NOMO-1 (cell line): ENCODE measurements at regions not wholly inside any gene's neighbourhood (a gene's known extent, or its start where the extent isn't known, plus 50 kb on each side); places are given as distances from the start of the nearest gene placed in this dataset.
"Not testable (repeated sequence)": the region's sequence is repeated elsewhere in the genome, so short reads cannot be mapped to it uniquely, and the experiment has no call there.

ENCODE experiments used
- DNase-seq, 2 experiments: peaks; one replicate each; lab custom pipeline; 2025; ENCODE audit not compliant: unreplicated experiment in 2 of 2; lab: John Stamatoyannopoulos, UW

DNA sequence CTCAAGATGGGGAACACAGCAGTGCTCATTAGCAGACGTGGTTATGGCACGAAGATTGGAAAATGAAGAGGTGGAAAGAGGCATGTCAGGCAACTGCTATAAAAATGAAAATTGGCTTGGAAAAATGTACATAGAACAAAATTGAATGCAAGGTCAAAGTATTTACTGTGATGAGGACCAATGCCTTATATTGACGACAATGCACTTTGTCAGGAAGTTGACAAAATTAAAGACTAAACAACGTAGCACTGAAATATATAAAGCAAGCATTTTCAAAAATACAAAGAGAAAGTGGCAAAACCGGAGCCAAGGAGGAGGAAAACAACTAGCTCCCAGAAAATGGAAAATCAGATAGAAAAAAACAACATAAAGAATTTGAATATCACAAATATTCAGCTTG lies 113.7 kb upstream of the SGCG start:
- no peak for DNase-seq

DNA sequence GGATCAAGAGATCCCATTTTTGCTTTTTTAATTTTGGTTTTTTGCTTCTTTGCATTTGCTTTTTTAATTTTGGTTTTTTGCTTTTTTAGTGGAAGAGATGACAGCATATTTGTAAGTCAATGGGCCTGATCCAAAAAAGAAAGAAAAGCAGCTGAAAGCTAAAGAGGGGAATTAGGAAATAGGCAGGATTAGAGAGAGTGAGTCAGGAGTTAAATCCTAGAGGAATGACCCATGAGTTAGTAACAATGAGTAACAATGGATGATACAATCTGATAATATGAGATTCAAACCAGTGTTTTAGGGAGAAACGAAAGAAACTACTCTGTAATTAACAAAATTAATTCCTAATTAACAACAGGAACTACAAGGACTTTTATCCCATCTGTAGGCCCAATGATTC lies 111.2 kb upstream of the SGCG start:
- DNase-seq, result no peak

DNA sequence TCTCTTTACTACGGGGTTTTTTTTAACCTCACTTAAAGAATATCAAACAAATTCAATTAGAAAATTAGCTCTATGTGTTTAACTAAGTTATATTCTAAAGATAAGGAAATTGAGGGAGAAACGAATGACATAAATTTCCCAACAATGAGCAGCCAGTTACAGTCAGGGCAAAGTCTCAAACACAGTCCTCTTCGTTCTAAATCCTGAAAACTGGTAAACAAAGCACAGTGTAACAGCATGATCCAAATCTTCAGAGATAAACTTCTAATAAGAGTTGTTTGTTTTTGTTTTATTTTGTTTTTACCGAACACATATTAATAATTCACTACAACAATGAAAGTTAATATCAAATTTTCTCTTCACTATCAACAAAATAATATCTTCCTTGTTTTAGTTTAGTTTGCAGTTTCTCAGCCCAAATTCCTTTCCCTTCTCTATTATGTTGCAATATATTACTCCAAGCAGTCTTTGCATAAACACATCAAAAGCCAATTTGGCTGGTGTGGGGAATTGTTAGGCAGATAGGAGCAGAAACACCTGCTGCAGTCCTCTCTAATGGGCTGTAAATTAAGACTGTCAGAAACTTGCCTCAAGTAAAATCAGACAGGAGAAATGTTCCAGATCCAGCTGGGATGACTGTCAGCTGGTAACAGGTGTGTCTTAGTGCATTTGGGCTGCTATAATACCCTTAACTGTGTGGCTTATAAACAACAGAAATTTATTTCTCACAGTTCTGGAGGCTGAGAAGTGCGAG lies 106.5 kb upstream of the SGCG start:
- no peak for DNase-seq

DNA sequence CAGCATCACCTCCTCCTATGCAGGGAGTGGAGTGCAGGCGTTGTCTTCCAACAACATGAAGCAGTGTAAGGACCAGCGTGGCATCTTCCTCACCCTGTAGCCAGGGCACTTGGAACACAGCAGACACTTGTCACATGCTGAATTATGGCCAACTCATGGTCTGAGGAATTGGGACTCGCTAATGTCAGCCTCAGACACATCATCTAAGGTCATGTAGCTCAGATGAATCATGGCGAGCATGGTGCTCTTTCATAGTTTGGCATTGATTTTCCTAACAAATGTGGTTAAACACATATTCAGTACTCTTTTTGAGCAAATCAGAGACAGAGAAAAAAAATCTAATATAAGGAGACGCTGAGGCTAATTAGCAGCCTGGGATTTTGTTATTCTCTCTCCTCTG lies 99.6 kb upstream of the SGCG start:
- DNase-seq, result no peak

DNA sequence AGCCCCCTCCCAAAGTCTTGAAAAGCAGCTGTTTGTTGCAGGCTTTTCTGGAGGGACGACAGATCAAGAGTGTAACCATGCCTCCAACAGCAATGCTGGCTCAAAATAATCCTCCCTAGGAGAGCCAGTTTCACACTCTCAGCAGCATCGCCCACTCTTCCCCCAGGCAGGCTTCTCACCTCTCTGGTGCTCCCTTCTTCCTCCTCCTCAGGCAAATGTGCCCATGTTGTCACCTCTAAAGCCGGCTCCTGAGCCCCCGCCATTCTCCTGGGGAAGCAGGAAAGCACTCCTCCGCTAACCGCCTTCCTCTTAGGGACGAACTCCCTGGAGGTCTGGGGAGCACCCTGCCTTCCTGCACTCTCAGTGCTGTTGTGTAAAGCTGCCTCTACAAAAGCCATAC lies 98.9 kb upstream of the SGCG start:
- DNase-seq, result no peak

DNA sequence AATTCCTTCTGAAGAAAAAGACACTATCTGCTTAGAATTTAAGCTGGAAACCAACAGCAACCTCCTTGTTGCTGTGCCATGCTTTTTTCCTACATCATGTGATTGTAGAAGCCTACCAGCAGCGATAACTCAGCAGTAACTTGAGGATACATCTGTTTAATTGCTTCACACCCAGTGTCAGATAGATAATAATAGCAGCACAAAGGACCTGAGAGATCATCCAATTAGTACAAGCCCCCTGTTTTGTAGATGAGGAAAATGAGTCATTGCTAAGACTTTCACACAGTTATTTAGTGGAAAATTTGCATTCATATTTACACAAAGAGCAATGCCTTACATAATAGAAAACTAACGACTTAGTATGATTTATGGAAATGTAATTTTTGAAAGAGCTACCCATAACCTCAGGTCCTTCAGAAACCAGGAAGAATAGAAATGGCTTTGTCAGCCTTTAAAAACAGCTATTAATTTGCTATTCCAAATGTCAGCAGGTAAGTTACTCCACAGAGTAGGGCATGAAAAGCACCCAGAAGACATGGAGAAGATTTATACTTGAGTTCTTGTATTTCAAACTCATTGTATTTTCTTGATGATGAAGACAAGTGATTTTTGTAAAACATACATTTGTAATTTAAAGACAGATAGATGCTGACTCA lies 93.7 kb upstream of the SGCG start:
- no peak for DNase-seq

DNA sequence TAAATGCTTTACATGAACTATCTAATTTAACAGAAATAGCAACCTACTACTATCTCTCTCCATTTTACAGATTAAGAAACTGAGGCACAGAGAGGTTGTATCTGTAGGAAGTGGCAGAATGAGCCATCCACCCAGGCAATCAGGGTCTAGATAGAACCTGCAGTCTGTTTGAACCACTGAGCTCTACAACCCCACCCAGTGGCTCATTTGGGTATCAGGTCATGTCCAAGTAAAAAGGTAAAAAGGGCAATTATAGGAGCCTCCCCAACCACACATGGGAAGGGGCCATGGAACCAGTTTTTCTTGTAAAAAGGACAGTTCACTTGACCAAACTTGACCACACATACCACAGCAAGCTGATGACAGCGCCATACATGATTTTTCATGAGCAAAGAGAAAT lies 92.9 kb upstream of the SGCG start:
- DNase-seq, result no peak

DNA sequence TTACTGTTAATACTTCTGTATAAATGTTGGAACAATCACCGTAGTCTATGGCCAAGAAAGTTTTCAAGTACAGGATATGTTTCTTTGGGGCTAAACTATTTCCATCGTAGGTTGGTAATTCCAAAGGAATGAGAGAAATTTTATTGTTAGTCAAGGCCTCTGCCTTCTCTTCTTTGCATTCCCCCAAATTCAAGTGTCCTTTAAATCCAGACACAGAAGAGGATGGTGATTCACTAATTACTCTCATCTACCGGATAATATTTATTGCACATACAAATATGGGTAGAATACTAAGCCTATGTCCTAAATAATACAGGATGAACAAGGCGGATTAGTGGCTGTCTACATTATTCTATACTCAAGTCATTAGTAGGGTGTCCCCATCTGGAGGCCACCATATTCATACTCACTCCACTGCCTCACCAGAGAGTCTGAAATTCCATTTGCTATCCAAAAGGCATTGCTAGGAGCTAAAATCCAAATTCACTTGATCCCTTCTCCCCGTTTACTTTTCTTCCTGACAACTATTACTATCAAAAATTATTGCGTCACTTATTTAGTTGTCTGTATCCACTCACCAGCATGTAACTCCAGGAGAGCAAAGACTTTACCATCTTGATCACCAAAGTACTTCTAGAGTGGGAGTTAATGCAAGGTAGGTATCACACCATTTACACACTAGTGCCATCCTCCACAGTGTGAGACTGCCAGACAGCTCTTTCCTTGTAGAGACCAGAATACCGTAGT lies 82.4 kb upstream of the SGCG start:
- DNase-seq, result no peak

DNA sequence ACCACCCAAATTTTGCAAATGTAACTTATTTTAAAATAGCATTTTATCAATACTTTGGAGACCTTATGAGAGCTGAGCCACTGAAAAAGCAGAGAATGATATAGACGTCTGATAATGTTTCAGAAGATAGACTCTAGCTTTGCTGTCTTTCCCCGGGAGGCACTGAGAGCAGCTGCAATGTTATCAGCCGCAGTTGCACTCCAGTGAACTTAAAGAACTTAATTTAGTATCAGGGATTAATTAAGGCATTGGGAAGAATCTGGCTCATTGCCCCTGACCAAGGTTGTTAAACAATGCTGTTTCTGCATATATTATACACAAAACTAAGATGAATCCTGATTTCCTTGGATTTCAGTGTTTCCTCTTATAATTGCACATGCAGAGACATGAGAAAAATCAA lies 75.7 kb upstream of the SGCG start:
- DNase-seq, result no peak

DNA sequence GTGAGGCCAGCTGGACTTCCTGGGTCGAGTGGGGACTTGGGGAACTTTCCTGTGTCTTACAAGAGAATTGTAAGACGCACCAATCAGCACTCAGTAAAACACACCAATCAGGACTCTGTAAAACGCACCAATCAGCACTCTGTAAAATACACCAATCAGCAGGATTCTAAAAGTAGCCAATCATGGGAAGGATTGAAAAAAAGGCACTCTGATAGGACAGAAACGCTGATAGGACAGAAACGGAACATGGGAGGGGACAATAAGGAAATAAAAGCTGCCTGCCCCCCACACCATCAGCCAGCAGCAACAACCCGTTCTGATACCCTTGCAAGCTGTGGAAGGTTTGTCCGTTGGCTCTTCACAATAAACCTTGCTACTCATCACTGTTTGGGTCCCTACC lies 73.1 kb upstream of the SGCG start:
- no peak for DNase-seq

DNA sequence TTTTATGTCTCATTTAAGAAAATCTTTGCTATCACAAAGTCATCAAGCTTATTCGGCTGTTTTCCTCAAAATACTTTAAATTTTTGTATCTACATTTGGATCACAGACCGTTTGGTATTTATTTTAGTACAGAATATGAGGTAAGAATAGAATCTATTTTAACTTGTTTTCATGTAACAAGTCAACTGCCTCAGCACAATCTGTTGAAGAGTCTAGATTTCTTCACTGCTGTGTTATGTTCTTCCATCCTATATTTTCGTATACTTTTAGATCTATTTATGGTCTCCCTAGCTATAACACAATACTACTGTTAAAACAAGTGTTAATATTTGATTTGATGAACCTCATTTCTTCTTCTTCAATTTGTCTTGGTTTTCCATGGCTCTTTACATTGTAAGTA lies 61.6 kb upstream of the SGCG start:
- no peak for DNase-seq

DNA sequence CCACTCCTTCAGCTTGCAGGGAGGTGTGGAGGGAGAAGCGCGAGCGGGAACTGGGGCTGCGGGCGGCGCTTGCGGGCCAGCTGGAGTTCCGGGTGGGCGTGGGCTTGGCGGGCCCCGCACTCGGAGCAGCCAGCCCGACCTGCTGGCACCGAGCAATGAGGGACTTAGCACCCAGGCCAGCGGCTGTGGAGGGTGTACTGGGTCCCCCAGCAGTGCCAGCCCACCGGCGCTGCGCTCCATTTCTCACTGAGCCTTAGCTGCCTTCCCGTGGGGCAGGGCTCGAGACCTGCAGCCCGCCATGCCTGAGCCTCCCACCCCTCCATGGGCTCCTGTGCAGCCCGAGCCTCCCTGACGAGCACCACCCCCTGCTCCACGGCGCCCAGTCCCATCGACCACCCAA lies 53.2 kb upstream of the SGCG start:
- DNase-seq, result not testable (repeated sequence)

DNA sequence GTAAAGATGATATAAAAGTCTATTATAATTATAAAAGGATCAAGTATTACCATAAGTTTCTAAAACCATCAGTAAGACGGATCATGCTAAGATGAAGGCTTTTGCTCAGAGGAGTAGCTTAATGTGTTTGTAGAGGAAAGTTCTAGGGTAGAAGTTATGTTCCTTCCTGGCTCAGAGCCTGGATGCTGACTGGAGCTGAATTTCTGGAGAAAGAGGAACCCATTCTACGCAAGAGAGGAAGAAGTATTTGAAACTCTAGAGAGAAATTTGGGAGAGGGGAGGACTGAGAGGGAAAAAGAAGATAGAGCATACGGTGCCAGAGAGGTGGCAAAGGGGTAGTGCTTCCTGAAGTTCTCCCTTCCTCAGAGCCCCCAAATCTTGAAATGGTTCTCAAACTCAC lies 51.4 kb upstream of the SGCG start:
- DNase-seq, result no peak
